COLO668 (cell line): ENCODE measurements at regions not wholly inside any gene's neighbourhood (a gene's known extent, or its start where the extent isn't known, plus 50 kb on each side); places are given as distances from the start of the nearest gene placed in this dataset.
"Not testable (repeated sequence)": the region's sequence is repeated elsewhere in the genome, so short reads cannot be mapped to it uniquely, and the experiment has no call there.

Experiments
- DNase-seq: peaks from one replicate; lab custom pipeline; 2025; ENCODE audit not compliant: unreplicated experiment; lab: John Stamatoyannopoulos, UW

DNA sequence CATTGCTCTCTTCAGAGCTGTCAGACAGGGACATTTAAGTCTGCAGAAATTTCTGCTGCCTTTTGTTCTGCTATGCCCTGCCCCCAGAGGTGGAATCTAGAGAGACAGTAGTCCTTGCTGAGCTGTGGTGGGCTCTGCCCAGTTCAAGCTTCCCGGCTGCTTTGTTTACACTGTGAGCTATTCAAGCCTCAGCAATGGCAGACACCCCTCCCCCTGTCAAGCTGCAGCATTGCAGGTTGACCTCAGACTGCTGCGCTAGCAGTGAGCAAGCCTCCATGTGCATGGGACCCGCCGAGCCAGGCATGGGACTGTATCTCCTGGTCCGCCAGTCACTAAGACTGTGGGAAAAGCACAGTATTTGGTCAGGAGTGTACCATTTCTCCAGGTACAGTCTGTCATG is 53.6 kb upstream of the MAPK10 start:
- DNase-seq, result not testable (repeated sequence)

- DNase-seq, result no peak
Observed at GRCh38 chr4:86414686-86415085, 54.8 kb upstream of the MAPK10 start.

- DNase-seq, result no peak
Observed at GRCh38 chr4:86416081-86416480, 56.2 kb upstream of the MAPK10 start.

GRCh38 chr4:86421461-86421860 is 61.6 kb upstream of the MAPK10 start:
- no peak for DNase-seq

GRCh38 chr4:86431543-86432116 is 71.8 kb upstream of the MAPK10 start:
- no peak for DNase-seq

GRCh38 chr4:86432559-86433134 is 72.8 kb upstream of the MAPK10 start:
- no peak for DNase-seq

- DNase-seq, result no peak
Observed at GRCh38 chr4:86439293-86439692, 79.4 kb upstream of the MAPK10 start.

DNA sequence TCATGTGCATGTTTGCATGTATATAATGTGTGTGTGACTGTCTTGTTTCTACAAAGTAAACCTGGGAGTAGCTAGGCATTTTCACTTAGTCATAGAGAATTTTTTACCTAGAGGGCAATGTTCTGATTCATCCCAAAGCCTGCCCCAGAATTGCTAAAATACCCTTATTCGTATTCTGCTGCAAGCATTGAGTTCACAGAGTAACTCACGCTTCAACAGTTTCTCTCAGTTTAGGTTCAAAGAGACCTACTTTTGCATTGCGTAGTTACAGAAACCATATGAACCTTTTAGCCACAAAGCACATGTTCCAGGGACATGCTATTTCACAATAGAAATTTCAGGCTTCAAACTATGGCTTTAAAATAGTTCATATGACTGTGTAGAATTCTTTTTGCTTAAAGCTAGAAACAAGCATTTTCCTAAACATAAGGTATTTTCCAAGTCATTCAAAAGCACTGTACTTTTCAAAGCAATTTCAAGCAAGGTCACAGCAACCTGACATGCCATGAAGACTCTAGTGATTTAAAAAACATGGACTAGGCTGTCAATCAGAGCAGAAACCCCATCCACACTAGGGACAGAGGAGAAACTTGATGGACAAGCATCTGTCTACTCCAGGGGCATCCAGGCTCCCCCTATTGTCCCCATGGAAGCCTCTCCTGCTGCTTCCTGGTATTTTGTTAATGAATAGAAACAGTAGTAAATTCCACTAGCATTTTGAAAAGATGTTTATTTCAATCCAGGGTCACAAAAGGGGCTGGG is 81.5 kb upstream of the MAPK10 start:
- no peak for DNase-seq

DNA sequence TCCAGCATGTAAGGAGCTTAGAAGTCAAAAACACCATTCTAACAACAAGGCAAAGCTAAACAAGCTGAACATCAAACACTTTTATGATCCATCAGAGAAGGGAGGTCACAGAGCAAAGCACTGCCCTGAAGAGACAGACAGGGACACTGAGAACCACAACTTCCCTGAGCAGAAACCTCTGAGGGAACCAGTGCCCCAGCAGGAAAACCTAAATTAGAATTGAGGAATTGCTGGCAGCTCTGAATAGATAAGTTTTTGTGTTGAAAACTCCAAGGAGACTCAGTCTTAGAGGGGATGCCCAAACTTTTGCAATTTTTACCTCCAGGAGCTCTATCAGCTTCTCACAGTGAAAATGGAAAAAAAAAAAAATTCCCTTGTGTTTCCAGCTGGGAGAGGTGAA is 83.0 kb upstream of the MAPK10 start:
- no peak for DNase-seq

DNA sequence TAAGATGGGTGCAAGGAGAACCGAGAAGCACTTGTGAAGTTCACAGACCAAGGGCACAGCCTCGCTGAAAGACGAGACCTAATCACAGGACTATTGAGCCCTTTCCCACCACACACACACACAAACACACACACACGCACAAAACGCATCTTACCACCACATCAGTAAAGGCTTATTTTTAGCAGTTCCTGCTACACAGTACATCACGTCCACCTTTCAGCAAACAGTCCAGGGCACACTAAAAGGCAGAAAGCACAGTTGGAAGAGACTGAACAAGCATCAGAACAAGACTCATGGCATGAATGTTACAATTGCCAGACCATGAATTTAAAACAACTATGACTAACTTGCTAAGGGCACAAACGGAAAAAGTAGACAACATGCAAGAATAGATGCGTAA is 83.6 kb upstream of the MAPK10 start:
- no peak for DNase-seq

- no peak for DNase-seq
Observed at GRCh38 chr4:86446996-86447395, 87.1 kb upstream of the MAPK10 start.

GRCh38 chr4:86448871-86449270 is 89.0 kb upstream of the MAPK10 start:
- no peak for DNase-seq

- no peak for DNase-seq
Observed at GRCh38 chr4:86449746-86450588, 90.1 kb upstream of the MAPK10 start.

GRCh38 chr4:86450861-86451260 is 91.0 kb upstream of the MAPK10 start:
- no peak for DNase-seq

- no peak for DNase-seq
Observed at GRCh38 chr4:86451560-86452330, 91.9 kb upstream of the MAPK10 start.

DNA sequence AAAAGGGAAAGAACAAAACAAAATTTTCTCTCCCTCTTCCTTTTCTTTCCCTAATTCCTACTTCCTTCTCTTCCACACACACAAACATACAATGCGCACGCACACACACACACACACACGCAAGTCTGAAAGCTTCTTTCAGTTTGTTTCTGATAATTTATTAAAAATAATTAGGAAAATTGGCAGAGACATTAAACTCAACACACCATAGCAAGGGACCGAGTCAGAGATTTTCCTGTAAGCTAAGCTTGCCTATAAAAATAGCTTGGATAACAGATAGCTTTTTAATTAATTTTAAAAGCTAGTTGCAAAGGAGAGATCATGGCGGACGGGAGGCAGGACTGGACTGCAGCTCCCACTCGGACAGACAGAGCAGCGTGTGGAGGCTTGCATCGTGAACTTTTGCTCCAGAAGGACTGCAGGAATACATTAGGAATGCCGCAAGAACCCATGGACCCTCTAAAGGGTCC is 92.6 kb upstream of the MAPK10 start:
- DNase-seq, result no peak

- no peak for DNase-seq
Observed at GRCh38 chr4:86452924-86453531, 93.2 kb upstream of the MAPK10 start.

- not testable (repeated sequence) for DNase-seq
Observed at GRCh38 chr4:86453611-86454072, 93.8 kb upstream of the MAPK10 start.

GRCh38 chr4:86461849-86462248 is 102.0 kb upstream of the MAPK10 start:
- DNase-seq, result no peak

- no peak for DNase-seq
Observed at GRCh38 chr4:86472377-86473019, 112.6 kb upstream of the MAPK10 start.
